HUES64 (cell line): ENCODE measurements at regions not wholly inside any gene's neighbourhood (a gene's known extent, or its start where the extent isn't known, plus 50 kb on each side); places are given as distances from the start of the nearest gene placed in this dataset.

Experiments used
- H3K27ac ChIP-seq: 2 replicates; pipeline ENCODE4 v1.7.0; 2013; ENCODE audit warnings: low read depth, low read length, inconsistent platforms
- H3K27me3 ChIP-seq: 2 replicates; pipeline ENCODE4 v1.6.1; 2013; ENCODE audit warnings: mild to moderate bottlenecking, low read length; ENCODE audit not compliant: insufficient read depth
- H3K36me3 ChIP-seq: 2 replicates; pipeline ENCODE4 v1.6.1; 2013; ENCODE audit warnings: mild to moderate bottlenecking, low read length; ENCODE audit not compliant: insufficient read depth
- H3K4me1 ChIP-seq: 2 replicates; pipeline ENCODE4 v1.6.1; 2013; ENCODE audit warnings: mild to moderate bottlenecking, low read length, moderate library complexity; ENCODE audit not compliant: insufficient read depth
- H3K4me3 ChIP-seq: 2 replicates; pipeline ENCODE4 v1.5.1; 2013; ENCODE audit warnings: mild to moderate bottlenecking, low read length, moderate library complexity
- H3K9ac ChIP-seq: 2 replicates; pipeline ENCODE4 v1.6.1; 2013; ENCODE audit warnings: mild to moderate bottlenecking, low read depth, low read length
- H3K9me3 ChIP-seq: 2 replicates; pipeline ENCODE4 v1.6.1; 2013; ENCODE audit warnings: low read depth, low read length; ENCODE audit not compliant: insufficient read depth
- WGBS: fragments of 150-250, 120-280 bp; methylation state at CpG from one replicate; pipeline ENCODE4 v1.1.7; 2013; ENCODE audit warnings: missing lambda C conversion rate; 5-methylcytosine and 5-hydroxymethylcytosine counted together

DNA sequence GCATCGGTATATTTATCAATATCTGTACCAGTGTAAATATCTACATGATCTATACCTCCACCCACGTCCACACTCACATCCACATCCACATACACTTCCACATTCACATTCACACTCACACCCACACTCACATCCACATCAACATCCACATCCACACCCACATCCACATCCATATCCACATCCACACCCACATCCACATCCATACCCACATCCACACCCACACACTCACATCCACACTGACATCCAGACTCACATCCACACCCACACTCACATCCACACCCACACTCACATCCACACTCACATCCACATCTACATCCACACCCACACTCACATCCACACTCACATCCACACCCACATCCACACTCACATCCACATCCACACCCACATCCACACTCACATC lies 189.2 kb downstream of the IRX1 start:
- H3K9me3 ChIP-seq = no peaks in the 10 kb centered on the region
- no peak overlapping the region for H3K4me3 ChIP-seq
- no peak overlapping the region for H3K27ac ChIP-seq
- H3K27me3 ChIP-seq = no peaks in the 10 kb centered on the region
- H3K9ac ChIP-seq = no peak overlapping the region
- no peaks in the 10 kb centered on the region for H3K36me3 ChIP-seq
- 93% methylated on average over 2 of the region's 2 CpGs for WGBS
- peaks cover 26% of the 10 kb centered on the region for H3K4me1 ChIP-seq

GRCh38 chr5:3786165-3786564 lies 190.5 kb downstream of the IRX1 start:
- Histone ChIP-seq H3K36me3 (no peaks in the 10 kb centered on the region), H3K9ac (no peak overlapping the region), H3K27ac (no peak overlapping the region), H3K4me1 (peaks cover 26% of the 10 kb centered on the region), H3K4me3 (no peak overlapping the region), H3K9me3 (no peaks in the 10 kb centered on the region), H3K27me3 (no peaks in the 10 kb centered on the region)
- 90% methylated on average over 2 of the region's 2 CpGs for WGBS

DNA sequence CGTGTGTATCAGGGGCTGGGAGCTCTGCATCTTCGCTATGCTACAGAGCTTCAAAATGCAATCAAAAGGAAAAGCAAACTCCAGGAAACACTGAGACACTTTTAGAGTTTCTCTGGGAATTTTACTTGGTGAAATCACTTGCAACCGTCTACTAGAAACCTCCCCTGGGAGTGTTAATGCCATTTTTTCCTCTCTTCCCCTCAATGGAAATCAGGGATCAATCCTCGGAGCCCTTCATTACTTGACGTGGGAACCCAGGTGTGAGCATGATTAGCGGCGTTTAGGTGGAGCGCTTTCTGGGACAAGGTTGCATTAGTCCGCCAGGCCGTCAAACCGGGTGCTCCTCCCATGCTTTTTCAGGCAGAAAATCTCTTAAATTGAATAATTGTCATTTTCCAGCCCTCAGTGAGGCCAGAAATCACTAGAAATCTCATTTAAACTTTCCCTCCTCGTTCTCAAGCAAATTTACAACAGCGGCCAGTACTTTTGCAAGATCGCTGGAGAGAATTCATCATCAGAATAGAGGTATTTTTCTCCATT lies 191.3 kb downstream of the IRX1 start:
- H3K9ac ChIP-seq = no peak overlapping the region
- 64% methylated on average over 14 of the region's 14 CpGs for WGBS

GRCh38 chr5:3787604-3788003 lies 192.0 kb downstream of the IRX1 start:
- 24% methylated on average over 10 of the region's 10 CpGs for WGBS
- Histone ChIP-seq H3K4me3 (peak overlapping the region; percentile 32), H3K4me1 (peaks cover 39% of the 10 kb centered on the region), H3K9me3 (no peaks in the 10 kb centered on the region), H3K9ac (peak overlapping the region; percentile 36; the same call in 1 of the 2 replicates), H3K27ac (peak overlapping the region; percentile 78; the same call in 1 of the 2 replicates), H3K36me3 (no peaks in the 10 kb centered on the region), H3K27me3 (no peaks in the 10 kb centered on the region)

More for the DNA sequence above, 191.3 kb downstream of the IRX1 start:
- peaks cover 33% of the 10 kb centered on the region for H3K4me1 ChIP-seq
- H3K27me3 ChIP-seq = no peaks in the 10 kb centered on the region
- no peaks in the 10 kb centered on the region for H3K9me3 ChIP-seq
- no peak overlapping the region; the same call in 1 of the 2 replicates for H3K27ac ChIP-seq
- H3K36me3 ChIP-seq = no peaks in the 10 kb centered on the region
- no peak overlapping the region for H3K4me3 ChIP-seq

DNA sequence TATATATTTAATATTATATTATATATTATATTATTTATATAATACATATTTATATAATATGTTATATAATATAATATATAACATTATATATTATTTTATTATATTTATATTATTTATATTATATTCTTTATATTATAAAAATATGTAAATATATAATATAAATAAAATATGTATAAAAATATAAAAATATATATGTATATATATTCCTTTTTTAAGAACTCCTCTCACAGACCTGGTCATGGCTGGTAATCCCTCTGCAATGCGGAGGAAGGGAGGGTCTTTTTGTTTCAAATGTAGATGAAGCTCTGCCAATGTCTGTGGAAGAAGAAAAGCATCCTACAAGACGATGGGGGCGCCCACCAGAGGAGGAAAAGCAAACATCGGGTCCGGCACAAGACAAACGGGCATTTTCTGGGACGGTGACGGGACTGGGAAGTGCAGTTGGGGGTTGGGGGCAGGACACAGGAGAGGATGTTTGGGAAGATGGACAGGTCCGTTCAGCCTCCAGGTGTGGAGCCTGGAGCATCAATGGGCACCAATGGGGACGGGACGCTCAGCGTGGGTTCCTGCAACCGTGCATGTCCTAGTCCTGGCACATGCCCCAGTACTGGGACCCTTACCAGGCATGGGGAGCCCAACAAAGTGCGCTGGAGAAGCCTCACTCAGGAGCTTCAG lies 194.0 kb downstream of the IRX1 start:
- 50% methylated on average over 14 of the region's 14 CpGs for WGBS
- Histone ChIP-seq H3K9me3 (no peaks in the 10 kb centered on the region; the same call in 1 of the 2 replicates), H3K9ac (no peak overlapping the region), H3K27ac (no peak overlapping the region), H3K27me3 (no peaks in the 10 kb centered on the region), H3K4me1 (peaks cover 45% of the 10 kb centered on the region), H3K4me3 (no peak overlapping the region), H3K36me3 (no peaks in the 10 kb centered on the region)

- Histone ChIP-seq H3K9ac (no peak overlapping the region), H3K9me3 (no peaks in the 10 kb centered on the region; the same call in 1 of the 2 replicates), H3K36me3 (no peaks in the 10 kb centered on the region), H3K4me3 (no peak overlapping the region), H3K27ac (no peak overlapping the region), H3K27me3 (no peaks in the 10 kb centered on the region), H3K4me1 (peaks cover 26% of the 10 kb centered on the region)
- 100% methylated on average over 1 of the region's 1 CpG for WGBS
Observed at GRCh38 chr5:3793162-3793561, 197.5 kb downstream of the IRX1 start.

DNA sequence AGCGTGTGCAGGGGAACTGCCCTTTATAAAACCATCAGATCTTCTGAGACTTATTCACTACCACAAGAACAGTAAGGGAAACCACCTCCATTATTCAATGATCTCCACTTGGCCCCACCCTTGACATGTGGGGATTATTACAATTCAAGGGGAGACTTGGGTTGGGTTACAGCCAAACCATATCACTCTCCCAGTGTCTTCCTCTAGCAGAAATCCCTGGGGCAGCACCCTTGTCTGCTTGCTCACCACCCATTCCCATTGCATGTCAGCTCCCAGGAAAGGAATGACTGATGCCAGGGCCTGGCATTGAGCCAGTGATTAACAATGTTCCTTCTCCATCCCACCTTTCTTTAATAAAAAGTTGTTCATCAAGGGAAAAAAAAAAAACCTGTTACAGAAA lies 199.0 kb downstream of the IRX1 start:
- H3K9ac ChIP-seq = no peak overlapping the region
- no peaks in the 10 kb centered on the region for H3K36me3 ChIP-seq
- peaks cover 19% of the 10 kb centered on the region for H3K4me1 ChIP-seq
- no peaks in the 10 kb centered on the region for H3K27me3 ChIP-seq
- no peaks in the 10 kb centered on the region; the same call in 1 of the 2 replicates for H3K9me3 ChIP-seq
- no peak overlapping the region for H3K27ac ChIP-seq
- WGBS = 95% methylated on average over 1 of the region's 1 CpG
- H3K4me3 ChIP-seq = no peak overlapping the region

- peaks cover 14% of the 10 kb centered on the region for H3K4me1 ChIP-seq
- no peaks in the 10 kb centered on the region for H3K36me3 ChIP-seq
- no peak overlapping the region for H3K4me3 ChIP-seq
- H3K27ac ChIP-seq = no peak overlapping the region
- no peaks in the 10 kb centered on the region; the same call in none of the 2 replicates for H3K9me3 ChIP-seq
- WGBS = 92% methylated on average over 2 of the region's 3 CpGs
- H3K9ac ChIP-seq = no peak overlapping the region
- no peaks in the 10 kb centered on the region for H3K27me3 ChIP-seq
Observed at GRCh38 chr5:3796736-3797135, 201.1 kb downstream of the IRX1 start.

DNA sequence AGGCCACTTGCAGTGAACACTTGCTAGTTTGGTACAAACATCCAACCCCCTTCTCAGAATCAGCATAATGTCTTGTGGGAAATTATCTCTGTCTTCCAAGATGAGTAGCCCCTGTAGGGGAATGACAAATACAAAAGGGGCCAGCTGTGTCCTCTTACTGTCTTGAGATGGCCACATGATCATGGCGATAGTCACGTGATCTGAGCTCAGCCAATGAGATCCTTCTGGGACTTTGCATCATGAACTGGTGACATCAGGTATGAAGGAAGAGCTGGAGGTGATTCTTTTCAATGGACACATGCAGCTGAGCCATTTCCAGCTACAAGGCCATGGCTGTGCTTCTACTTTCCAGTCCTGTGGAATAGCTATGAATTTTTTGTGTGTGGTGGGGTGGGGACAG lies 206.3 kb downstream of the IRX1 start:
- no peaks in the 10 kb centered on the region for H3K4me1 ChIP-seq
- H3K4me3 ChIP-seq = no peak overlapping the region
- no peaks in the 10 kb centered on the region for H3K36me3 ChIP-seq
- no peak overlapping the region for H3K9ac ChIP-seq
- WGBS = 94% methylated on average over 2 of the region's 2 CpGs
- no peaks in the 10 kb centered on the region; the same call in 1 of the 2 replicates for H3K9me3 ChIP-seq
- no peak overlapping the region for H3K27ac ChIP-seq
- H3K27me3 ChIP-seq = no peaks in the 10 kb centered on the region

DNA sequence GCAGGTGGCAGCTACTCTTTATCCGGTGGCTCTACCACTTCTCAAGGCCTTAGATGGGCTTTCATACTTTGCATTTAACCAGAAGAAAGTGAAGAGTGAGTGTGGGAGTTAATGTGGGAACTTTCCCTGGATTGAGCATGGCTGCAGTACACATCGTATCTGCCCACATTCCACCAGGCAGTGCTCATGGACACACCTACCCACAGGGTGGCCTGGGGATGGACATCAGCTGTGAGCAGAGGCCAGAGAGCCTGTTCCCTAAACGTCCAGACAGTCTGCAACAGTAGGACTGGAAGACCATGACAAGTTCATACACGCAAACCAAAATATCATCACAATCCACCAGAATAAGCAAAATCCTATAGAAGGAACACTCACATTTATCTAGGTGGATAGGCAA lies 213.8 kb downstream of the IRX1 start:
- Histone ChIP-seq H3K36me3 (no peaks in the 10 kb centered on the region), H3K4me3 (no peak overlapping the region)
- WGBS = 94% methylated on average over 4 of the region's 4 CpGs

GRCh38 chr5:3811116-3811515 lies 215.5 kb downstream of the IRX1 start:
- Histone ChIP-seq H3K4me3 (no peak overlapping the region), H3K27me3 (no peaks in the 10 kb centered on the region), H3K9me3 (0 out of 2 replicates have a peak, but pooled peaks cover 4% of the 10 kb centered on the region), H3K4me1 (no peaks in the 10 kb centered on the region), H3K36me3 (no peaks in the 10 kb centered on the region), H3K27ac (no peak overlapping the region), H3K9ac (no peak overlapping the region)
- 100% methylated on average over 1 of the region's 1 CpG for WGBS

More for the DNA sequence above, 213.8 kb downstream of the IRX1 start:
- Histone ChIP-seq H3K4me1 (no peaks in the 10 kb centered on the region), H3K9ac (no peak overlapping the region), H3K27me3 (no peaks in the 10 kb centered on the region), H3K9me3 (0 out of 2 replicates have a peak, but pooled peaks cover 4% of the 10 kb centered on the region), H3K27ac (no peak overlapping the region)
